ENCODE measurements at regions not wholly inside any gene's neighbourhood (a gene's known extent, or its start where the extent isn't known, plus 50 kb on each side); places are given as distances from the start of the nearest gene placed in this dataset.

DNA sequence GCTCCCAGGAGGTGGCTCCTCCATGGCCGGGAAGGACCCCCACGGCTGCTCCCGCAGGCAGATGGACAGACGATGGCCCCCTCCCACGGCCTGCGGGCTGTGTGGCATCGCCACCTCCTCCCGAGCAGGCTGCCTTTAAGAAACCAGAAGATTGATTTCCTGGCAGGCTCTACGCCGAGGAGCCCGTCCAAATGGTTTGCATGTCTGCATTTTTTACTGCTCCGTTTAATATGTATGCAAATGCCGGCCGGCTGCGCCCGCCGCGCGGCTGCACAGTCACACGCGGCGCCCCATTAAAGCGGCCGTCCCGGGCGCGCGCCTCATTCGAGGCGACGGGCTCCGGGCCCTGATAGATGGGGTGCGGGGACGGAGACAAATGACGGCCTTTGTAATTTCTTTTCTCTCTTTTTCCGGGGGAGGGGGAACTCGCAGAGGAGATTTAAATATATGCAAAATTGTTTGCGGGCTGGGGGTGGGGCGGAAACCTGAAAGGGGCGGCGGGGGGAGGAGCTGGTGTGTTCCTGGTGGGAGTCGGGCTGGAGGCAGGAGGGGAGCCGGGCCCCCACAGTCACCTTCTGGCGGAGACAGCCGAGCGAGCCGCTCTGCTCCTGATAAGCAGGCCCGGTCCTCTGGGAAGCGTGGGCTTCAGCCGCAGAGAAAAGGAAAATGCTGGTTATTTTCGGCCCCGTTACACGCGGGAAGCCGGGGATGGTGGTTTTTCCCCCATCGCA is 158.7 kb upstream of the IER5L start:
- TF ChIP-seq, protein P1, sequence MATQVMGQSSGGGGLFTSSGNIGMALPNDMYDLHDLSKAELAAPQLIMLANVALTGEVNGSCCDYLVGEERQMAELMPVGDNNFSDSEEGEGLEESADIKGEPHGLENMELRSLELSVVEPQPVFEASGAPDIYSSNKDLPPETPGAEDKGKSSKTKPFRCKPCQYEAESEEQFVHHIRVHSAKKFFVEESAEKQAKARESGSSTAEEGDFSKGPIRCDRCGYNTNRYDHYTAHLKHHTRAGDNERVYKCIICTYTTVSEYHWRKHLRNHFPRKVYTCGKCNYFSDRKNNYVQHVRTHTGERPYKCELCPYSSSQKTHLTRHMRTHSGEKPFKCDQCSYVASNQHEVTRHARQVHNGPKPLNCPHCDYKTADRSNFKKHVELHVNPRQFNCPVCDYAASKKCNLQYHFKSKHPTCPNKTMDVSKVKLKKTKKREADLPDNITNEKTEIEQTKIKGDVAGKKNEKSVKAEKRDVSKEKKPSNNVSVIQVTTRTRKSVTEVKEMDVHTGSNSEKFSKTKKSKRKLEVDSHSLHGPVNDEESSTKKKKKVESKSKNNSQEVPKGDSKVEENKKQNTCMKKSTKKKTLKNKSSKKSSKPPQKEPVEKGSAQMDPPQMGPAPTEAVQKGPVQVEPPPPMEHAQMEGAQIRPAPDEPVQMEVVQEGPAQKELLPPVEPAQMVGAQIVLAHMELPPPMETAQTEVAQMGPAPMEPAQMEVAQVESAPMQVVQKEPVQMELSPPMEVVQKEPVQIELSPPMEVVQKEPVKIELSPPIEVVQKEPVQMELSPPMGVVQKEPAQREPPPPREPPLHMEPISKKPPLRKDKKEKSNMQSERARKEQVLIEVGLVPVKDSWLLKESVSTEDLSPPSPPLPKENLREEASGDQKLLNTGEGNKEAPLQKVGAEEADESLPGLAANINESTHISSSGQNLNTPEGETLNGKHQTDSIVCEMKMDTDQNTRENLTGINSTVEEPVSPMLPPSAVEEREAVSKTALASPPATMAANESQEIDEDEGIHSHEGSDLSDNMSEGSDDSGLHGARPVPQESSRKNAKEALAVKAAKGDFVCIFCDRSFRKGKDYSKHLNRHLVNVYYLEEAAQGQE (IDR thresholded peaks at IDR 0.05; ENCODE audit: insufficient replicate concordance, low read depth) = no peak
- TF ChIP-seq GABPA (IDR thresholded peaks at IDR 0.05; ENCODE audit: low read depth) = no peak
- TF ChIP-seq SPI1 (IDR thresholded peaks at IDR 0.05; ENCODE audit: borderline replicate concordance, low read depth) = no peak
- TF ChIP-seq POLR2AphosphoS5 (IDR thresholded peaks at IDR 0.05; ENCODE audit: low read depth) = no peak
- TF ChIP-seq, protein P2, sequence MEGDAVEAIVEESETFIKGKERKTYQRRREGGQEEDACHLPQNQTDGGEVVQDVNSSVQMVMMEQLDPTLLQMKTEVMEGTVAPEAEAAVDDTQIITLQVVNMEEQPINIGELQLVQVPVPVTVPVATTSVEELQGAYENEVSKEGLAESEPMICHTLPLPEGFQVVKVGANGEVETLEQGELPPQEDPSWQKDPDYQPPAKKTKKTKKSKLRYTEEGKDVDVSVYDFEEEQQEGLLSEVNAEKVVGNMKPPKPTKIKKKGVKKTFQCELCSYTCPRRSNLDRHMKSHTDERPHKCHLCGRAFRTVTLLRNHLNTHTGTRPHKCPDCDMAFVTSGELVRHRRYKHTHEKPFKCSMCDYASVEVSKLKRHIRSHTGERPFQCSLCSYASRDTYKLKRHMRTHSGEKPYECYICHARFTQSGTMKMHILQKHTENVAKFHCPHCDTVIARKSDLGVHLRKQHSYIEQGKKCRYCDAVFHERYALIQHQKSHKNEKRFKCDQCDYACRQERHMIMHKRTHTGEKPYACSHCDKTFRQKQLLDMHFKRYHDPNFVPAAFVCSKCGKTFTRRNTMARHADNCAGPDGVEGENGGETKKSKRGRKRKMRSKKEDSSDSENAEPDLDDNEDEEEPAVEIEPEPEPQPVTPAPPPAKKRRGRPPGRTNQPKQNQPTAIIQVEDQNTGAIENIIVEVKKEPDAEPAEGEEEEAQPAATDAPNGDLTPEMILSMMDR (IDR thresholded peaks at IDR 0.05; ENCODE audit: insufficient read depth, low read length) = no peak
- H3K27me3 ChIP-seq (ENCODE audit: insufficient read depth, poor library complexity, severe bottlenecking) = no peaks in the 10 kb centered on the region
- H3K4me3 ChIP-seq (replicated peaks; ENCODE audit: insufficient read depth, low read length) = no peak overlapping the region
- no peak for DNase-seq (ENCODE audit: low read depth in 1 of 2, low spot score in 1 of 2)
- H3K27ac ChIP-seq (replicated peaks) = no peak overlapping the region

DNA sequence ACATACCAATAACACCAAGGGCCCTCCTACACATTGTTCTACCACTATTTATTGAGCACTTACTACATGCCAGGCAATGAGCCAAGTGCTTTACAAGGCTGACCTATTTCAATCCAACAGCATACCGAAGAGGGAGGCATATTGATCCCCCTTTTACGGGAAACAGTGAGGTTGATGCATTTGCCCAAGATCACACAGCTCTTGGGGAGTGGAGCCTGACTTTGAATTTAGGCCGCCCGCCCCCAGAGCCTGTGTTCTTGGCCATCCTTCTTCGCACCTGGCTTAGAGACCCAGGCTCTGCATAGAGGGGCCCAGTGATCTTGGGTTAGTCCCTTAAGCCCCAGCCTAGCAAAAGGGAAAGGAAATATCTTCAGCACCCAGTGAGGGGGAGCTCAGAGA is 158.1 kb upstream of the IER5L start:
- no peak overlapping the region; the same call in 1 of the 2 replicates for H3K27ac ChIP-seq (replicated peaks)
- TF ChIP-seq, protein P2 (IDR thresholded peaks at IDR 0.05; ENCODE audit: insufficient read depth, low read length) = no peak
- TF ChIP-seq, protein P1 (IDR thresholded peaks at IDR 0.05; ENCODE audit: insufficient replicate concordance, low read depth) = no peak
- TF ChIP-seq SPI1 (IDR thresholded peaks at IDR 0.05; ENCODE audit: borderline replicate concordance, low read depth) = no peak
- TF ChIP-seq GABPA (IDR thresholded peaks at IDR 0.05; ENCODE audit: low read depth) = no peak
- TF ChIP-seq POLR2AphosphoS5 (IDR thresholded peaks at IDR 0.05; ENCODE audit: low read depth) = no peak
- no peaks in the 10 kb centered on the region for H3K27me3 ChIP-seq (ENCODE audit: insufficient read depth, poor library complexity, severe bottlenecking)
- no peak for DNase-seq (ENCODE audit: low read depth in 1 of 2, low spot score in 1 of 2)
- H3K4me3 ChIP-seq (replicated peaks; ENCODE audit: insufficient read depth, low read length) = no peak overlapping the region

DNA sequence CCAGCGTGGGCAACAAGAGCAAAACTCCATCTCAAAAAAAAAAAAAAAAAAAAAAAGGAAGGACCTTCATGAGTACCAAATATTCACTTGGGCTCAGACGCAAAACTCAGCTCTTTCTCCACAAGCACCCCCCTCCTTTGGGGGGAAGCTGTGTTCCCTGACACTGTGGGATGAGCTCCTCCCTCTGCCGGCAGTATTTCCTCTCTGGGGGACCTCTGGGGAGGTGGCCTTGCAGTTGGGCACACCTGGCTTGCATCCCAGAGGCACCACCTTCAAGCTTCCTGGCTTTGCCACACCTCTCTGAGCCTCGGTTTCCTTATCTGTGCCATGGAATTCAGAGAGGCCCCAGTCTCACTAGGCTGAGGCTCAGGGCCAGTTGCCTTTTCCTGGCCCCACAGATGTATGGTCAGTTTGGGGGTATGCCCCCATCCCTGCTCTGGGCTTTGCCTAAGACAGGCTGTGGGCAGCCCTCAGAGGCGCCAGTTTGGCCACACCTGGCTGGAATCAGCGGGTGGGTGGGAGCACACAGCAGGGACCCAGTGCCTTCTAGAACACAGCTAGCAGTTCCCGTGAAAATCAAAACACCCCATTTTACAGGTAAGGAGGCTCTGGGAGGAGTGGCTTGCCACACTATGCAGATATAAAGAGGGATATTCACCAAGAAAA is 157.5 kb upstream of the IER5L start:
- TF ChIP-seq, protein P1 (IDR thresholded peaks at IDR 0.05; ENCODE audit: insufficient replicate concordance, low read depth) = no peak
- TF ChIP-seq, protein P2 (IDR thresholded peaks at IDR 0.05; ENCODE audit: insufficient read depth, low read length) = no peak
- no peak; the same call in 1 of the 2 replicates for TF ChIP-seq SPI1 (IDR thresholded peaks at IDR 0.05; ENCODE audit: borderline replicate concordance, low read depth)
- no peak for TF ChIP-seq POLR2AphosphoS5 (IDR thresholded peaks at IDR 0.05; ENCODE audit: low read depth)
- H3K4me3 ChIP-seq (replicated peaks; ENCODE audit: insufficient read depth, low read length) = no peak overlapping the region
- peak in 1 of 2 experiments; percentile 68 for DNase-seq (ENCODE audit: low read depth in 1 of 2, low spot score in 1 of 2)
- H3K27me3 ChIP-seq (ENCODE audit: insufficient read depth, poor library complexity, severe bottlenecking) = no peaks in the 10 kb centered on the region
- peak overlapping the region; percentile 42; the same call in 1 of the 2 replicates for H3K27ac ChIP-seq (replicated peaks)

Measured in HL-60 (cell line).